ENCODE measurements at regions not wholly inside any gene's neighbourhood (a gene's known extent, or its start where the extent isn't known, plus 50 kb on each side); places are given as distances from the start of the nearest gene placed in this dataset.
"Not testable (repeated sequence)": the region's sequence is repeated elsewhere in the genome, so short reads cannot be mapped to it uniquely, and the experiment has no call there.

- H3K36me3 ChIP-seq (ENCODE audit: low read depth) = no peaks in the 10 kb centered on the region
- no peaks in the 10 kb centered on the region for H3K27me3 ChIP-seq (ENCODE audit: insufficient read depth, poor library complexity, severe bottlenecking)
- no peak overlapping the region for H3K4me3 ChIP-seq (ENCODE audit: severe bottlenecking)
- no peak for DNase-seq (ENCODE audit: low spot score)
- H3K27ac ChIP-seq (ENCODE audit: poor library complexity, severe bottlenecking) = no peak overlapping the region
- TF ChIP-seq, protein P1, sequence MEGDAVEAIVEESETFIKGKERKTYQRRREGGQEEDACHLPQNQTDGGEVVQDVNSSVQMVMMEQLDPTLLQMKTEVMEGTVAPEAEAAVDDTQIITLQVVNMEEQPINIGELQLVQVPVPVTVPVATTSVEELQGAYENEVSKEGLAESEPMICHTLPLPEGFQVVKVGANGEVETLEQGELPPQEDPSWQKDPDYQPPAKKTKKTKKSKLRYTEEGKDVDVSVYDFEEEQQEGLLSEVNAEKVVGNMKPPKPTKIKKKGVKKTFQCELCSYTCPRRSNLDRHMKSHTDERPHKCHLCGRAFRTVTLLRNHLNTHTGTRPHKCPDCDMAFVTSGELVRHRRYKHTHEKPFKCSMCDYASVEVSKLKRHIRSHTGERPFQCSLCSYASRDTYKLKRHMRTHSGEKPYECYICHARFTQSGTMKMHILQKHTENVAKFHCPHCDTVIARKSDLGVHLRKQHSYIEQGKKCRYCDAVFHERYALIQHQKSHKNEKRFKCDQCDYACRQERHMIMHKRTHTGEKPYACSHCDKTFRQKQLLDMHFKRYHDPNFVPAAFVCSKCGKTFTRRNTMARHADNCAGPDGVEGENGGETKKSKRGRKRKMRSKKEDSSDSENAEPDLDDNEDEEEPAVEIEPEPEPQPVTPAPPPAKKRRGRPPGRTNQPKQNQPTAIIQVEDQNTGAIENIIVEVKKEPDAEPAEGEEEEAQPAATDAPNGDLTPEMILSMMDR (IDR thresholded peaks at IDR 0.05; ENCODE audit: poor library complexity, severe bottlenecking) = no peak
- H3K9me3 ChIP-seq (ENCODE audit: severe bottlenecking) = no peaks in the 10 kb centered on the region
- no peaks in the 10 kb centered on the region for H3K4me1 ChIP-seq (ENCODE audit: insufficient read depth, poor library complexity, severe bottlenecking)
- ATAC-seq (ENCODE audit: low read depth) = no peak
Observed at GRCh38 chr11:42913731-42914130, 398.1 kb upstream of the API5 start.

DNA sequence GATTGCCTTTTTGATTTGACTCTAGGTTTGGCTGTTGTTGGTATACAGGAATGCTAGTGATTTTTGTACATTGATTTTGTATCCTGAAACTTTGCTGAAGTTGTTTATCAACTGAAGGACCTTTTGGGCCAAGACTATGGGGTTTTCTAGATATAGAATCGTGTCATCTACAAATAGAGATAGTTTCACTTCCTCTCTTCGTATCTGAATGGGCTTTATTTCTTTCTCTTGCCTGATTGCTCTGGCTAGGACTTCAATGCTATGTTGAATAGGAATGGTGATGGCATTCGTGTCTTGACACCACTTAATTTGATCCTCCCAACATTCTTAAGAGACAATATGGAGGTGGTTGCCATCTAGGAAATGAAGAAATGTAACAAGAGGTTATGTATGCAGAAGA lies 388.1 kb upstream of the API5 start:
- no peak overlapping the region for H3K4me3 ChIP-seq (ENCODE audit: severe bottlenecking)
- TF ChIP-seq, protein P1 (IDR thresholded peaks at IDR 0.05; ENCODE audit: poor library complexity, severe bottlenecking) = no peak
- no peak overlapping the region for H3K27ac ChIP-seq (ENCODE audit: poor library complexity, severe bottlenecking)
- no peaks in the 10 kb centered on the region for H3K36me3 ChIP-seq (ENCODE audit: low read depth)
- no peaks in the 10 kb centered on the region for H3K9me3 ChIP-seq (ENCODE audit: severe bottlenecking)
- no peaks in the 10 kb centered on the region for H3K27me3 ChIP-seq (ENCODE audit: insufficient read depth, poor library complexity, severe bottlenecking)
- no peak for DNase-seq (ENCODE audit: low spot score)
- H3K4me1 ChIP-seq (ENCODE audit: insufficient read depth, poor library complexity, severe bottlenecking) = no peaks in the 10 kb centered on the region
- ATAC-seq (ENCODE audit: low read depth) = no peak

DNA sequence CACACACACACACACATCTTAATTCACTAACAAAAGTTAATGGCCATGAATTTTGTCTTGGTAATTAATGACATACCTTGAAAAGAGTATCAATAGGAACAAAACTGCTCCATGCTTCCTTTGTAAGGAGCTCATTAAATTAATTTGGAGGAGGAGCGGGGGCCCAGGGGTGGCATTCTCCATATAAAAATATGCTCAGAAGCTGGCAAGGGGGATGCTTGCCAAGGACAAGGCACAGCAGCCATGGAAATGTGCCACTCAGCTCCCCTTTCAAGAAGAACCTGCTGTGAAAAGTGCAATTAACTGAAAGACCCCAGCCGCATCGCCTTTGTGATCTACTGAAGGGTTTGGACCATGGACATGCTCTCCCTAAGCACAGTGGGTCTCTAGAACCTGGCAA lies 385.9 kb upstream of the API5 start:
- Histone ChIP-seq H3K36me3 (ENCODE audit: low read depth) (no peaks in the 10 kb centered on the region), H3K27ac (ENCODE audit: poor library complexity, severe bottlenecking) (no peak overlapping the region), H3K27me3 (ENCODE audit: insufficient read depth, poor library complexity, severe bottlenecking) (no peaks in the 10 kb centered on the region), H3K4me1 (ENCODE audit: insufficient read depth, poor library complexity, severe bottlenecking) (no peaks in the 10 kb centered on the region), H3K9me3 (ENCODE audit: severe bottlenecking) (no peaks in the 10 kb centered on the region), H3K4me3 (ENCODE audit: severe bottlenecking) (no peak overlapping the region)
- DNase-seq (ENCODE audit: low spot score) (no peak), ATAC-seq (ENCODE audit: low read depth) (no peak)
- TF ChIP-seq, protein P1 (IDR thresholded peaks at IDR 0.05; ENCODE audit: poor library complexity, severe bottlenecking) = no peak

DNA sequence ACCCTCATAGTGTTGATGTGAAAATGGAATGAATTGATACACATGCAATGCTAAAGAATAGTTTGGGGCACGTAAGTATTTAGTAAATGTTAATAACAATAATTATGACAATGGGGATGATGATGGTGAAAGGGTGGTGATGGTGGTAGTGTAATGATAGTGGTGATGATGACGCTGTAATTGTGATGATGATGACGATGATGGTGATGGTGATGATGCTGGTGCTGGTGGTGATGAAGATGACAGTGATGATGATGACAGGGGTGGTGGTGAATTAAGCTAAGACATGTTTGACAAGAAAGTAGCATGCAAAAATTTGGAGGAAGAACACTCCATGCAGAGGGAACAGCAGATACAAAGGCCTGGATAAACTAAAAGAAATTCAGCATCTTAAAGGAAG lies 364.4 kb upstream of the API5 start:
- DNase-seq (ENCODE audit: low spot score) = no peak
- H3K4me1 ChIP-seq (ENCODE audit: insufficient read depth, poor library complexity, severe bottlenecking) = no peaks in the 10 kb centered on the region

DNA sequence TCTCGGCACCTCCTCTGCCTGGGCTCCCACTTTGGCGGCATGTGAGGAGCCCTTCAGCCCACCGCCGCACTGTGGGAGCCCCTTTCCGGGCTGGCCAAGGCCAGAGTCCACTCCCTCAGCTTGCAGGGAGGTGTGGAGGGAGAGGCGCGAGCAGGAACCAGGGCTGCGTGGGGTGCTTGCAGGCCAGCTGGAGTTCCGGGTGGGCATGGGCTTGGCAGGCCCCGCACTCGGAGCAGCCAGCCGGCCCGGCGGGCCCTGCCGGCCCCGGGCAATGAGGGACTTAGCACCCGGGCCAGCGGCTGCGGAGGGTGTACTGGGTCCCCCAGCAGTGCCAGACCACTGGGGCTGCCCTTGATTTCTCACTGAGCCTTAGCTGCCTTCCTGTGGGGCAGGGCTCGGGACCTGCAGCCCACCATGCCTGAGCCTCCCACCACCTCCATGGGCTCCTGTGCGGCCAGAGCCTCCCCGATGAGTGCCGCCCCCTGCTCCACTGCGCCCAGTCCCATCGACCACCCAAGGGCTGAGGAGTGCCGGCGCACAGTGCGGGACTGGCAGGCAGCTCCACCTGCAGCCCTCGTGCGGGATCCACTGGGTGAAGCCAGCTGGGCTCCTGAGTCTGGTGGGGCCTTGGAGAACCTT lies 361.9 kb upstream of the API5 start:
- H3K4me1 ChIP-seq (ENCODE audit: insufficient read depth, poor library complexity, severe bottlenecking); H3K27me3 ChIP-seq (ENCODE audit: insufficient read depth, poor library complexity, severe bottlenecking); H3K27ac ChIP-seq (ENCODE audit: poor library complexity, severe bottlenecking); DNase-seq (ENCODE audit: low spot score); H3K4me3 ChIP-seq (ENCODE audit: severe bottlenecking); ATAC-seq (ENCODE audit: low read depth); H3K9me3 ChIP-seq (ENCODE audit: severe bottlenecking); H3K36me3 ChIP-seq (ENCODE audit: low read depth): not testable (repeated sequence)

More for the DNA sequence above, 364.4 kb upstream of the API5 start:
- Histone ChIP-seq H3K27me3 (ENCODE audit: insufficient read depth, poor library complexity, severe bottlenecking) (no peaks in the 10 kb centered on the region), H3K9me3 (ENCODE audit: severe bottlenecking) (no peaks in the 10 kb centered on the region), H3K4me3 (ENCODE audit: severe bottlenecking) (no peak overlapping the region), H3K36me3 (ENCODE audit: low read depth) (no peaks in the 10 kb centered on the region), H3K27ac (ENCODE audit: poor library complexity, severe bottlenecking) (no peak overlapping the region)
- ATAC-seq (ENCODE audit: low read depth) = no peak
- TF ChIP-seq, protein P1 (IDR thresholded peaks at IDR 0.05; ENCODE audit: poor library complexity, severe bottlenecking) = no peak
